Prostate gland (tissue), 2 donors: ENCODE measurements at regions not wholly inside any gene's neighbourhood (a gene's known extent, or its start where the extent isn't known, plus 50 kb on each side); places are given as distances from the start of the nearest gene placed in this dataset.

ENCODE experiments used
- CTCF ChIP-seq, 4 experiments: fragments of 200-600 bp in 2 of 4; fragments of 450-650 bp in 2 of 4; sonication (generic) in 2 of 4; IDR thresholded peaks; 1 replicate in 3 of 4; 2 replicates in 1 of 4; pipeline ENCODE4 v1.5.1; 2016 to 2019; ENCODE audit warnings: antibody characterized with exemption in 4 of 4, mild to moderate bottlenecking in 2 of 4, moderate library complexity in 2 of 4
- POLR2A ChIP-seq: fragments of 450-650 bp; IDR thresholded peaks from one replicate; pipeline ENCODE4 v1.6.1; 2016; ENCODE audit warnings: antibody characterized with exemption, mild to moderate bottlenecking

- no peak for TF ChIP-seq POLR2A
- no peak for TF ChIP-seq CTCF (IDR thresholded peaks at IDR 0.05)
Measured at GRCh38 chr14:41277450-41277849, 329.2 kb upstream of the LRFN5 start.
